GM23248 (cell line): ENCODE measurements at regions not wholly inside any gene's neighbourhood (a gene's known extent, or its start where the extent isn't known, plus 50 kb on each side); places are given as distances from the start of the nearest gene placed in this dataset.

Source experiments
- EZH2 ChIP-seq: fragments of 200-600 bp; sonication (generic); IDR thresholded peaks from 2 replicates; pipeline ENCODE4 v1.6.1; 2018; ENCODE audit warnings: antibody characterized with exemption, mild to moderate bottlenecking; ENCODE audit not compliant: insufficient read depth, poor library complexity, severe bottlenecking
- EZH2phosphoT487 ChIP-seq: fragments of 200-600 bp; sonication (generic); IDR thresholded peaks from 2 replicates; pipeline ENCODE4 v1.6.1; 2018; ENCODE audit warnings: antibody characterized with exemption, moderate library complexity, mild to moderate bottlenecking, low read depth; ENCODE audit not compliant: insufficient read depth

DNA sequence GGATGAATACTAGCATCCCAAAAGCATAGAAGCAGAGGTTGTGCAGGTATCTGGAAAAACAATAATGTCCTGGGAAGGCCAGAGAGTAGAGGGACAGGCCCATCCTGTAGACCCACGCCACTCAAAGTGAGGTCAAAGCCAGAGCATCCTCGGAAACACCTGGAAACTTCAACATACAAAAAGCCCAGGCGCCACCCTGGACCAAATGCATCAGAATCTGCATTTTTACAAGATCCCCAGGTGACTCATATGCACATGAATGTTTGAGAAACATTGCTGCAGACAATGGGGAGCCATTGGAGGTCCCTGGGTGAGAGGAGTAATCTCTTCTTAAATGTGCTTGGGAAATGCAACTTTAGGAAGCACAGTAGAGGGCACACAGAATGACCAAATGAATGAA lies 684.1 kb downstream of the DIAPH3 start:
- TF ChIP-seq EZH2 (no peak), EZH2phosphoT487 (no peak)
